DND-41 (cell line): ENCODE measurements at regions not wholly inside any gene's neighbourhood (a gene's known extent, or its start where the extent isn't known, plus 50 kb on each side); places are given as distances from the start of the nearest gene placed in this dataset.

Experiments
- CTCF ChIP-seq: IDR thresholded peaks from 2 replicates; pipeline ENCODE4 v1.5.1; 2012; ENCODE audit warnings: borderline replicate concordance, low read length, moderate library complexity, mild to moderate bottlenecking; ENCODE audit not compliant: poor library complexity, severe bottlenecking; ENCODE audit errors: extremely low read depth
- EZH2 ChIP-seq: IDR thresholded peaks from 3 replicates; pipeline ENCODE4 v1.6.1; 2012; ENCODE audit warnings: borderline replicate concordance, low read depth, mild to moderate bottlenecking, moderate library complexity, low read length, inconsistent platforms; ENCODE audit not compliant: severe bottlenecking

DNA sequence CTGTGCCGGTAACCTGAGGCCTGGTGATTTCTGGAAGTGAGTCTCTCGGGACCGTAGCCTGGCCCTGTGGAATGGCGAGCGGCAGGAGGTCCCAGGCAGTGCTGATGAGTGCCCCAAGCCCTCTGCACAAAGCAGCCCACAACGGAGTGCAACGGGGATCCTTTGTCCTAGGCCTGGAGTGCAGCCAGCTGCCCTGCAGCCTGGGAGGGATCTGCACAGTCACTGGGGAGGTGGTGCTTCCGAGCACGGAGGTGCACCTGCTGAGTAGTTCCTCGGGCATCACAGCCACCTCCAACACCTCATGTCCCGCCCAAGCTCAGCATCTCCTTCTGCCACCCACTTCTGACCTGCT is 162.8 kb upstream of the ZMIZ1 start:
- TF ChIP-seq CTCF (no peak), EZH2 (no peak)
